ENCODE measurements at regions not wholly inside any gene's neighbourhood (a gene's known extent, or its start where the extent isn't known, plus 50 kb on each side); places are given as distances from the start of the nearest gene placed in this dataset.

- H3K9me3 Mint-ChIP-seq = no peaks in the 10 kb centered on the region
- H3K4me3 Mint-ChIP-seq = no peak overlapping the region
- H3K27me3 Mint-ChIP-seq (ENCODE audit: insufficient read depth) = peaks cover 5% of the 10 kb centered on the region; the same call in 1 of the 2 replicates
- DNase-seq = peak; percentile 42
- no peaks in the 10 kb centered on the region for H3K36me3 Mint-ChIP-seq (ENCODE audit: low read depth)
- no peak overlapping the region for H3K27ac Mint-ChIP-seq
- TF ChIP-seq, protein P1, sequence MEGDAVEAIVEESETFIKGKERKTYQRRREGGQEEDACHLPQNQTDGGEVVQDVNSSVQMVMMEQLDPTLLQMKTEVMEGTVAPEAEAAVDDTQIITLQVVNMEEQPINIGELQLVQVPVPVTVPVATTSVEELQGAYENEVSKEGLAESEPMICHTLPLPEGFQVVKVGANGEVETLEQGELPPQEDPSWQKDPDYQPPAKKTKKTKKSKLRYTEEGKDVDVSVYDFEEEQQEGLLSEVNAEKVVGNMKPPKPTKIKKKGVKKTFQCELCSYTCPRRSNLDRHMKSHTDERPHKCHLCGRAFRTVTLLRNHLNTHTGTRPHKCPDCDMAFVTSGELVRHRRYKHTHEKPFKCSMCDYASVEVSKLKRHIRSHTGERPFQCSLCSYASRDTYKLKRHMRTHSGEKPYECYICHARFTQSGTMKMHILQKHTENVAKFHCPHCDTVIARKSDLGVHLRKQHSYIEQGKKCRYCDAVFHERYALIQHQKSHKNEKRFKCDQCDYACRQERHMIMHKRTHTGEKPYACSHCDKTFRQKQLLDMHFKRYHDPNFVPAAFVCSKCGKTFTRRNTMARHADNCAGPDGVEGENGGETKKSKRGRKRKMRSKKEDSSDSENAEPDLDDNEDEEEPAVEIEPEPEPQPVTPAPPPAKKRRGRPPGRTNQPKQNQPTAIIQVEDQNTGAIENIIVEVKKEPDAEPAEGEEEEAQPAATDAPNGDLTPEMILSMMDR (IDR thresholded peaks at IDR 0.05) = no peak
- no peaks in the 10 kb centered on the region for H3K4me1 Mint-ChIP-seq (ENCODE audit: low read depth)
Measured at GRCh38 chr18:25805323-25805722, 285.1 kb downstream of the SS18 start.

DNA sequence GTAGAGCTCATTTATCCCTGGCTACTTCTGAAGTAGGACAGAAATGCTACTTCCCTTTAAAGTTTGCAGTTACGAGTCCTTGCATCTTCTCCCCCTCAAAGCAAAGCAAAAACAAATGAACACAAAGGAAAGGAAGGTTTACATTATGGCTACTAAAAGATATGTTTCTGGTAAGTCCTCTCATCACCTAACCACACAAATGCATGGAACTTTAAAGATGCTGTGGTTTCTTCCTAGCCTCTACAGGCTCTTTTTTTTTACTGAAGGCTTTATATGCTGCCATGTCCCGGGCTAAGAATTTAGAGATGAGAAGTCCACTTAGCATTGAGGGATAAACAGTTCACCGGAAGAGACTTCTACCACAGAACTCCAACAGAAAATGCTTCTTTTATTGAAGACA, 291.2 kb downstream of the SS18 start:
- no peak for DNase-seq
- Mint-ChIP-seq H3K9me3 (no peaks in the 10 kb centered on the region), H3K27me3 (ENCODE audit: insufficient read depth) (peaks cover 9% of the 10 kb centered on the region; the same call in 1 of the 2 replicates), H3K36me3 (ENCODE audit: low read depth) (no peaks in the 10 kb centered on the region), H3K27ac (no peak overlapping the region), H3K4me3 (no peak overlapping the region), H3K4me1 (ENCODE audit: low read depth) (no peaks in the 10 kb centered on the region)
- TF ChIP-seq, protein P1 (IDR thresholded peaks at IDR 0.05) = no peak

- Mint-ChIP-seq H3K4me1 (ENCODE audit: low read depth) (no peaks in the 10 kb centered on the region), H3K36me3 (ENCODE audit: low read depth) (no peaks in the 10 kb centered on the region), H3K27me3 (ENCODE audit: insufficient read depth) (peaks cover 10% of the 10 kb centered on the region; the same call in 1 of the 2 replicates), H3K4me3 (no peak overlapping the region), H3K9me3 (no peaks in the 10 kb centered on the region), H3K27ac (no peak overlapping the region)
- no peak for DNase-seq
- TF ChIP-seq, protein P1 (IDR thresholded peaks at IDR 0.05) = no peak
Measured at GRCh38 chr18:25798046-25798445, 292.4 kb downstream of the SS18 start.

- H3K36me3 Mint-ChIP-seq (ENCODE audit: low read depth) = no peaks in the 10 kb centered on the region
- no peaks in the 10 kb centered on the region for H3K4me1 Mint-ChIP-seq (ENCODE audit: low read depth)
- no peak for DNase-seq
- peaks cover 4% of the 10 kb centered on the region for H3K27me3 Mint-ChIP-seq (ENCODE audit: insufficient read depth)
- H3K27ac Mint-ChIP-seq = no peak overlapping the region
- TF ChIP-seq, protein P1 (IDR thresholded peaks at IDR 0.05) = no peak
- H3K4me3 Mint-ChIP-seq = no peak overlapping the region
- no peaks in the 10 kb centered on the region for H3K9me3 Mint-ChIP-seq
Measured at GRCh38 chr18:25795213-25795612, 295.2 kb downstream of the SS18 start.

- H3K36me3 Mint-ChIP-seq (ENCODE audit: low read depth) = no peaks in the 10 kb centered on the region
- H3K27ac Mint-ChIP-seq = no peak overlapping the region; the same call in 1 of the 2 replicates
- DNase-seq = no peak
- no peaks in the 10 kb centered on the region for H3K9me3 Mint-ChIP-seq
- no peak overlapping the region for H3K4me3 Mint-ChIP-seq
- peaks cover 22% of the 10 kb centered on the region for H3K4me1 Mint-ChIP-seq (ENCODE audit: low read depth)
- no peaks in the 10 kb centered on the region; the same call in 1 of the 2 replicates for H3K27me3 Mint-ChIP-seq (ENCODE audit: insufficient read depth)
- TF ChIP-seq, protein P1 (IDR thresholded peaks at IDR 0.05) = no peak
Measured at GRCh38 chr18:25787276-25787675, 303.1 kb downstream of the SS18 start.

DNA sequence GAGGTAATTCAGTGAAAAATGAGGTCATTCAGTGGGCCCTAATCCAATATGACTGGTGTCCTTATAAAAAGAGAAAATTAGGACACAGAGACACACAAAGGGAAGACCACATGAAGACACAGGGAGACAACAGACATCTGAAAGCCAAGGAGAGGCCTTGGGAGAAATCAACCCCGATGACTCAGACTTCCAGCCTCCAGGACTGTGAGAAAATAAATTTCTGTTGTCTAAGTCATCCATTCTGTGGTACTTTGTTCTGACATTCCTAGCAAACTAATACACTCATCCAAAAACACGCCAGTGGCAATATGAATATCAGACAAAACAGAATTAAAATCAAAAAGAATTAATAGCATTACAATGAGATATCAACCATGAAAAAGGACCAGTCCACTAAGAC, 303.7 kb downstream of the SS18 start:
- peak; percentile 85 for DNase-seq
- peaks cover 22% of the 10 kb centered on the region for H3K4me1 Mint-ChIP-seq (ENCODE audit: low read depth)
- TF ChIP-seq, protein P1 (IDR thresholded peaks at IDR 0.05) = no peak
- H3K4me3 Mint-ChIP-seq = no peak overlapping the region
- H3K27me3 Mint-ChIP-seq (ENCODE audit: insufficient read depth) = no peaks in the 10 kb centered on the region; the same call in 1 of the 2 replicates
- no peaks in the 10 kb centered on the region for H3K9me3 Mint-ChIP-seq
- H3K36me3 Mint-ChIP-seq (ENCODE audit: low read depth) = no peaks in the 10 kb centered on the region
- peak overlapping the region; percentile 57; the same call in 1 of the 2 replicates for H3K27ac Mint-ChIP-seq
